GM12864 (cell line): ENCODE measurements at regions not wholly inside any gene's neighbourhood (a gene's known extent, or its start where the extent isn't known, plus 50 kb on each side); places are given as distances from the start of the nearest gene placed in this dataset.

Source experiments
- DNase-seq: peaks from one replicate; pipeline ENCODE4 v3.0.0-alpha.2; 2011; ENCODE audit warnings: low read depth
- H3K4me3 ChIP-seq: 2 replicates; pipeline ENCODE4 v1.5.1; 2011; ENCODE audit warnings: mild to moderate bottlenecking, low read depth, low read length, control low read depth
- CTCF ChIP-seq: IDR thresholded peaks from 2 replicates; pipeline ENCODE4 v1.5.1; 2011; ENCODE audit warnings: low read depth, mild to moderate bottlenecking, moderate library complexity, low read length, control low read depth, inconsistent platforms; ENCODE audit errors: missing control alignments

- no peak for TF ChIP-seq CTCF
- no peak for DNase-seq
- no peak overlapping the region for H3K4me3 ChIP-seq
These were observed 156.8 kb upstream of the CLEC14A start for GRCh38 chr14:38412654-38413053.

- H3K4me3 ChIP-seq, result no peak overlapping the region
- TF ChIP-seq CTCF, result no peak
- no peak for DNase-seq
These were observed 154.5 kb upstream of the CLEC14A start for GRCh38 chr14:38410442-38410841.

DNA sequence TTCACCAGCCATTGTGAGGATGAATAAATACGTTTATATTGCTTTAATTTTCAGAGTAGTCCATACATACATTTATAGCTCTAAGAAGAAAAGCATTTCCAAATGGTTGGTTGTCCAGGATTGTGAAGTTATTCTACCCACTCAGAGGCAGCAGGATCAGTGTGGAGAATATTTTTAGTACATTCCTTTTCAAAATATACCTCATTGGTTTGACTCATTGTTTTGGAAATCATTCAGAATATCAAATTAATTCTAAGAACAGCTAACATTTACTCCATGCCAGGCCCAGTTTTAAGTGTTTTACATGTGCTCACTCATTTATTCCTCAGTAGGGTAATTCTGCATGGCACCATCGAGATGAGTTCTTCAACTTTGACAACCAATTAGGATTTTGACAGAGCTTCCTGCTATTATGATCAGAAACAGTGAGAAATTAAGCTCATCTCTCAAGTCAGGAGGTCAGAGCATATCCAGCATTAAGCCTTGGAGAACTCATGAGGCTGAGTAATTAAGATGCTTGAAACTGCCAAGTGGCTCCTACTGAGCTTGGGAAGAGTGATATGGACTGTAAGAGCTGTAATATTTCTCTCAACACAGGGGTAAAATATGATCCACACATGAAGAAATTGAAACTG lies 153.3 kb upstream of the CLEC14A start:
- no peak for TF ChIP-seq CTCF
- no peak for DNase-seq
- no peak overlapping the region for H3K4me3 ChIP-seq

DNA sequence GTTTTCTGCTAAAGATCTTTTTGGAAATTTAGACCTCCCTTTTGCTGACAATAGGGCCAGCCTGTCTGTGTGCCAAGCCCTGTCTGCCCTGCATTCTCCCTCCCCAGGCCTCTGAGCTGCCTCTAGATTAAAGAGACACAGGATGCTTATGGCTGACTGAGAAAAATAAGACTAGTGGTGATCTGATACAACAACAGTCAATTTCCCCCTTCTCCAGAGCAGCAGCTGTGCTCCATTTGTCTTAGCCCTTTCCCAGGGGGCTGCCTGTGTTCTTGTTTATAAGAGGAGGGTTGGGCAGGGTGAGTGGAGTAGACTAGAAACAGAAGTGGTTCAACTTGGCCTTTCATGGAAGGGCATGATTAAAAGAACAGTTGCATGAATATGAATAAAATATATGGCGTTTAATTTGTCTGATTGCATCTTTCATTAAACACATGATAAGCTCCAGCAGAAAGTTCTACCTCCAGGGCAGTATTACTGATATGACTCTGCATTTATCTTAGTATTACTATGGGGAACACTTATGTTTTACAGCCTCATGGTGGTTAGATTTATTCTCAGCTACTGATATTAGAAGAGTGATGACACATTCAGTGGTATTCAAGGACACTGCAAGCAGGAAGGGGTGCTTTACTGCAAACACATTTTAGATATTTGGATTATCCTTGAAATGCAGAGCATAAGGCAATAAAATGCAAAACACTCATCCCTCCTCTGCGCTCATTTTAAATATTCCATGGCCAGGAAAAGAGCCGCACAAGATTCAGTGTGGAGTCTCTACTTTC lies 150.2 kb upstream of the CLEC14A start:
- no peak for TF ChIP-seq CTCF
- H3K4me3 ChIP-seq, result no peak overlapping the region
- no peak for DNase-seq

GRCh38 chr14:38404616-38405015 lies 148.7 kb upstream of the CLEC14A start:
- H3K4me3 ChIP-seq, result no peak overlapping the region
- no peak for DNase-seq
- no peak for TF ChIP-seq CTCF

DNA sequence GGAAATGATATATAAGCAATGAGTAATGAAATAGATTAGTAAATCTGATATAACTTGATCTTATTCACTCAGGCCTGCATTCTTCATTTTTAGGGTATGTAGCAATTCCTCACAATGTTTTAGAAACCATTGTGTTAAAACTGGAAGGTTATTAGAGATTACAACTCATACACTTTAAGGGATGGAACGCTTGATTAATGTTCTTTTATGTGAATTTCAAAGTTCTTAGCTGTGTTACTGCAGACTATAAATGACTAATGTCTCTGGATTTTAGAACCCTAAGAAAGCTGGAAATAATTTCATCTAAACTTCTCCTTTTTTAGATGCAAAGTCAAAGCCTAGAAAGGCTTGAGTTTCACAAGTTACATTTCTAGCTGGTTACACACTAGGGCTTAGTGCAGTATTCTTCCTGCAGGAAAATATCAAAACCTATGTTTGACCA lies 148.2 kb upstream of the CLEC14A start:
- no peak for TF ChIP-seq CTCF
- DNase-seq, result no peak

More for the DNA sequence above, 148.2 kb upstream of the CLEC14A start:
- no peak overlapping the region for H3K4me3 ChIP-seq
